Uterus (tissue), 3 donors: ENCODE measurements at regions not wholly inside any gene's neighbourhood (a gene's known extent, or its start where the extent isn't known, plus 50 kb on each side); places are given as distances from the start of the nearest gene placed in this dataset.

Source experiments
- DNase-seq, 2 donors: peaks; one replicate each; pipeline ENCODE4 v3.0.0-alpha.2; 2019 to 2020
- H3K27ac ChIP-seq, 2 donors: fragments of 200-600 bp; sonication (generic); 1 replicate in 1 of 2; 2 replicates in 1 of 2; pipeline ENCODE4 v1.5.1; 2016 to 2018
- H3K27me3 ChIP-seq, 2 donors: fragments of 200-600 bp; sonication (generic); one replicate each; pipeline ENCODE4 v1.5.1; 2018 to 2019; ENCODE audit warnings: control low read depth in 1 of 2
- H3K36me3 ChIP-seq, 2 donors: fragments of 200-600 bp; sonication (generic); one replicate each; pipeline ENCODE4 v1.5.1; 2019; ENCODE audit warnings: control low read depth in 1 of 2
- H3K4me1 ChIP-seq, 2 donors: fragments of 200-600 bp; sonication (generic); one replicate each; pipeline ENCODE4 v1.5.1; 2018 to 2019; ENCODE audit warnings: control low read depth in 1 of 2
- H3K4me3 ChIP-seq, 2 donors: fragments of 200-600 bp; sonication (generic); 1 replicate in 1 of 2; 2 replicates in 1 of 2; pipeline ENCODE4 v1.5.1; 2018 to 2019; ENCODE audit warnings: mild to moderate bottlenecking in 1 of 2
- H3K9me3 ChIP-seq, 2 donors: fragments of 200-600 bp; sonication (generic); one replicate each; pipeline ENCODE4 v1.5.1; 2019; ENCODE audit warnings: control low read depth in 1 of 2
- CTCF ChIP-seq, 4 experiments: fragments of 200-600 bp in 2 of 4; fragments of 450-650 bp in 2 of 4; sonication (generic) in 2 of 4; IDR thresholded peaks; one replicate each; pipeline ENCODE4 v1.5.1; 2016 to 2019; ENCODE audit warnings: antibody characterized with exemption in 4 of 4, mild to moderate bottlenecking in 2 of 4, moderate library complexity in 1 of 4
- POLR2A ChIP-seq, 2 donors: fragments of 450-650 bp; IDR thresholded peaks; one replicate each; pipeline ENCODE4 v1.6.1; 2016; ENCODE audit warnings: antibody characterized with exemption in 2 of 2, mild to moderate bottlenecking in 1 of 2, moderate library complexity in 1 of 2
- intact Hi-C: fragments of 100-400 bp; cut with DNase I; formaldehyde crosslinking; loops from one replicate; pipeline ENCODE4 v1.15.1; 2023; ENCODE audit warnings: low total_unique reads
- donor health status: DM: yes; HTN: yes; CAD: no.

- DNase-seq = no peak
- Histone ChIP-seq H3K9me3 (no peaks in the 10 kb centered on the region), H3K4me3 (no peak overlapping the region), H3K4me1 (peaks cover 0 to 8% of the 10 kb centered on the region in 2 donors), H3K27me3 (no peaks in the 10 kb centered on the region), H3K36me3 (no peaks in the 10 kb centered on the region), H3K27ac (no peak overlapping the region)
- TF ChIP-seq CTCF (IDR thresholded peaks at IDR 0.05) (no peak), POLR2A (IDR thresholded peaks at IDR 0.05) (no peak)
- intact Hi-C loops = no loop called here
Measured at GRCh38 chr10:4265964-4266363, 481.0 kb upstream of the KLF6 start.

GRCh38 chr10:4264209-4264865, 479.3 kb upstream of the KLF6 start:
- H3K4me1 ChIP-seq = peaks cover 0 to 17% of the 10 kb centered on the region in 2 donors
- H3K36me3 ChIP-seq = no peaks in the 10 kb centered on the region
- no peak overlapping the region for H3K4me3 ChIP-seq
- H3K27me3 ChIP-seq = no peaks in the 10 kb centered on the region
- H3K9me3 ChIP-seq = no peaks in the 10 kb centered on the region
- intact Hi-C loops = no loop called here
- peak overlapping the region; percentile 56 to 69 for H3K27ac ChIP-seq
- DNase-seq = no peak
- TF ChIP-seq CTCF (IDR thresholded peaks at IDR 0.05) (no peak), POLR2A (IDR thresholded peaks at IDR 0.05) (no peak)

- Histone ChIP-seq H3K4me3 (no peak overlapping the region), H3K9me3 (no peaks in the 10 kb centered on the region), H3K36me3 (no peaks in the 10 kb centered on the region), H3K27ac (peak overlapping the region; percentile 56 to 69), H3K27me3 (no peaks in the 10 kb centered on the region), H3K4me1 (peaks cover 0 to 17% of the 10 kb centered on the region in 2 donors)
- intact Hi-C loops = no loop called here
- TF ChIP-seq POLR2A (IDR thresholded peaks at IDR 0.05) (no peak), CTCF (IDR thresholded peaks at IDR 0.05) (no peak)
- peak; percentile 47 to 59 for DNase-seq
Measured at GRCh38 chr10:4263601-4263921, 478.6 kb upstream of the KLF6 start.

GRCh38 chr10:4262870-4263600, 478.0 kb upstream of the KLF6 start:
- Histone ChIP-seq H3K4me3 (no peak overlapping the region), H3K36me3 (no peaks in the 10 kb centered on the region), H3K27me3 (no peaks in the 10 kb centered on the region), H3K9me3 (no peaks in the 10 kb centered on the region), H3K27ac (peak overlapping the region; percentile 56 to 69), H3K4me1 (peaks cover 0 to 17% of the 10 kb centered on the region in 2 donors)
- DNase-seq = no peak
- TF ChIP-seq POLR2A (IDR thresholded peaks at IDR 0.05) (no peak), CTCF (IDR thresholded peaks at IDR 0.05) (no peak)
- intact Hi-C loops = no loop called here

- Histone ChIP-seq H3K36me3 (no peaks in the 10 kb centered on the region), H3K4me3 (no peak overlapping the region), H3K27ac (peak overlapping the region; percentile 56 to 69), H3K4me1 (peaks cover 0 to 17% of the 10 kb centered on the region in 2 donors), H3K27me3 (no peaks in the 10 kb centered on the region), H3K9me3 (no peaks in the 10 kb centered on the region)
- intact Hi-C loops = no loop called here
- DNase-seq = no peak
- TF ChIP-seq POLR2A (IDR thresholded peaks at IDR 0.05) = no peak
- TF ChIP-seq CTCF (IDR thresholded peaks at IDR 0.05) = no peak
Measured at GRCh38 chr10:4262449-4262848, 477.4 kb upstream of the KLF6 start.
